Neuronal stem cell (in vitro differentiated cells): ENCODE measurements at regions not wholly inside any gene's neighbourhood (a gene's known extent, or its start where the extent isn't known, plus 50 kb on each side); places are given as distances from the start of the nearest gene placed in this dataset.

Source experiments
- DNase-seq: peaks from one replicate; pipeline ENCODE4 v3.0.0-alpha.2; 2013; ENCODE audit warnings: low spot score
- H2AFZ ChIP-seq: one replicate; pipeline ENCODE4 v1.6.1; 2013; ENCODE audit warnings: mild to moderate bottlenecking, low read length, inconsistent platforms
- H2AK5ac ChIP-seq: 2 replicates; pipeline ENCODE4 v1.6.1; 2013; ENCODE audit warnings: low read depth, mild to moderate bottlenecking, inconsistent platforms, low read length, moderate library complexity, mixed read lengths
- H2BK120ac ChIP-seq: 2 replicates; pipeline ENCODE4 v1.6.1; 2013; ENCODE audit warnings: low read depth, mild to moderate bottlenecking, inconsistent platforms, low read length, moderate library complexity, mixed read lengths
- H2BK12ac ChIP-seq: one replicate; pipeline ENCODE4 v1.6.1; 2013; ENCODE audit warnings: low read length, inconsistent platforms
- H2BK15ac ChIP-seq: 2 replicates; pipeline ENCODE4 v1.6.1; 2013; ENCODE audit warnings: mild to moderate bottlenecking, low read length, inconsistent platforms, mixed read lengths
- H2BK5ac ChIP-seq: one replicate; pipeline ENCODE4 v1.6.1; 2013; ENCODE audit warnings: inconsistent platforms, mild to moderate bottlenecking, low read length, moderate library complexity
- H3K14ac ChIP-seq: one replicate; pipeline ENCODE4 v1.6.1; 2013; ENCODE audit warnings: low read length, inconsistent platforms
- H3K18ac ChIP-seq: 2 replicates; pipeline ENCODE4 v1.6.1; 2013; ENCODE audit warnings: low read length, inconsistent platforms
- H3K23ac ChIP-seq: 2 replicates; pipeline ENCODE4 v1.6.1; 2013; ENCODE audit warnings: low read depth, mild to moderate bottlenecking, mixed read lengths, low read length, inconsistent platforms; ENCODE audit not compliant: poor library complexity
- H3K27ac ChIP-seq: replicated peaks from 3 replicates; pipeline ENCODE4 v1.5.1; 2013; ENCODE audit warnings: low read length, inconsistent platforms
- H3K27me3 ChIP-seq, 3 experiments: 2 replicates each; pipeline ENCODE4 v1.6.1; 2013; ENCODE audit warnings: low read length in 3 of 3, mild to moderate bottlenecking in 2 of 3, inconsistent platforms in 1 of 3, low read depth in 1 of 3, mixed read lengths in 1 of 3, moderate library complexity in 1 of 3; ENCODE audit not compliant: control insufficient read depth in 3 of 3, insufficient read depth in 3 of 3
- H3K36me3 ChIP-seq, 2 donors: replicated peaks in 1 of 2; 2 replicates each; pipeline ENCODE4 v1.6.1; 2013; ENCODE audit warnings: low read length in 2 of 2; ENCODE audit not compliant: control insufficient read depth in 2 of 2, insufficient read depth in 2 of 2
- H3K4ac ChIP-seq: 2 replicates; pipeline ENCODE4 v1.6.1; 2013; ENCODE audit warnings: inconsistent platforms, mild to moderate bottlenecking, low read length, moderate library complexity
- H3K4me1 ChIP-seq, 2 donors: 1 replicate in 1 of 2; 2 replicates in 1 of 2; pipeline ENCODE4 v1.6.1; 2013; ENCODE audit warnings: low read length in 2 of 2, low read depth in 1 of 2; ENCODE audit not compliant: control insufficient read depth in 2 of 2, insufficient read depth in 1 of 2
- H3K4me2 ChIP-seq: one replicate; pipeline ENCODE4 v1.6.1; 2013; ENCODE audit warnings: mild to moderate bottlenecking, low read length, inconsistent platforms; ENCODE audit not compliant: insufficient read depth, poor library complexity, severe bottlenecking
- H3K4me3 ChIP-seq, 2 donors: 2 replicates each; pipeline ENCODE4 v1.5.1; 2013; ENCODE audit warnings: low read length in 2 of 2, mild to moderate bottlenecking in 2 of 2, inconsistent platforms in 1 of 2, moderate library complexity in 1 of 2
- H3K79me1 ChIP-seq: one replicate; pipeline ENCODE4 v1.6.1; 2013; ENCODE audit warnings: low read depth, mild to moderate bottlenecking, inconsistent platforms, low read length, moderate library complexity
- H3K9ac ChIP-seq: one replicate; pipeline ENCODE4 v1.6.1; 2013; ENCODE audit warnings: mild to moderate bottlenecking, low read depth, low read length, inconsistent platforms; ENCODE audit not compliant: poor library complexity
- H3K9me3 ChIP-seq, 2 donors: replicated peaks in 1 of 2; 2 replicates each; pipeline versions ENCODE3 to v1.6.1; 2013; ENCODE audit warnings: low read length in 2 of 2, mild to moderate bottlenecking in 2 of 2, inconsistent platforms in 1 of 2, low read depth in 1 of 2, mixed read lengths in 1 of 2, moderate library complexity in 1 of 2; ENCODE audit not compliant: control insufficient read depth in 2 of 2, insufficient read depth in 1 of 2
- H4K8ac ChIP-seq: one replicate; pipeline ENCODE4 v1.6.1; 2013; ENCODE audit warnings: low read depth, mild to moderate bottlenecking, inconsistent platforms, low read length, moderate library complexity
- H4K91ac ChIP-seq: one replicate; pipeline ENCODE4 v1.6.1; 2013; ENCODE audit warnings: low read length, low read depth, mild to moderate bottlenecking, inconsistent platforms; ENCODE audit not compliant: poor library complexity
- WGBS, 2 donors: extraction: QIAGEN DNeasy Blood & Tissue Kit; methylation state at CpG; one replicate each; pipeline ENCODE4 v1.1.7; 2013; ENCODE audit warnings: missing lambda C conversion rate in 2 of 2, mixed read lengths in 1 of 2; ENCODE audit not compliant: insufficient read length in 2 of 2, insufficient replicate concordance in 1 of 2; ENCODE audit errors: extremely low coverage in 2 of 2; 5-methylcytosine and 5-hydroxymethylcytosine counted together

GRCh38 chr17:72349491-72349995 lies 228.7 kb downstream of the SOX9 start:
- Histone ChIP-seq H3K27me3 (no peaks in the 10 kb centered on the region), H3K4me2 (no peak overlapping the region), H2BK12ac (no peak overlapping the region), H3K9me3 (peaks cover 0 to 2% of the 10 kb centered on the region in 2 donors), H3K4ac (no peak overlapping the region), H3K23ac (no peak overlapping the region), H2AK5ac (peak overlapping the region; percentile 38), H2BK5ac (no peak overlapping the region), H3K4me3 (no peak overlapping the region), H3K9ac (no peak overlapping the region), H3K79me1 (no peaks in the 10 kb centered on the region), H2BK15ac (peak overlapping the region; percentile 50), H3K18ac (no peak overlapping the region), H4K8ac (no peak overlapping the region), H3K4me1 (peaks cover 0 to 6% of the 10 kb centered on the region in 2 donors), H3K14ac (no peak overlapping the region), H3K36me3 (no peaks in the 10 kb centered on the region), H2AFZ (no peak overlapping the region), H2BK120ac (peak overlapping the region; percentile 27), H3K27ac (no peak overlapping the region), H4K91ac (no peak overlapping the region)
- no peak for DNase-seq
- WGBS, 2 donors = no CpG with 5 or more reads among the region's 13 CpGs

GRCh38 chr17:72350073-72350472 lies 229.3 kb downstream of the SOX9 start:
- WGBS, 2 donors = no CpG with 5 or more reads among the region's 3 CpGs

GRCh38 chr17:72351365-72351764 lies 230.5 kb downstream of the SOX9 start:
- Histone ChIP-seq H3K36me3 (no peaks in the 10 kb centered on the region), H3K18ac (no peak overlapping the region), H2BK15ac (no peak overlapping the region), H3K9ac (no peak overlapping the region), H3K4ac (no peak overlapping the region), H2BK120ac (no peak overlapping the region), H2AFZ (no peak overlapping the region), H2BK5ac (no peak overlapping the region), H3K9me3 (peaks cover 0 to 2% of the 10 kb centered on the region in 2 donors), H2AK5ac (peak overlapping the region; percentile 67), H3K4me2 (no peak overlapping the region), H3K4me1 (peaks cover 0 to 6% of the 10 kb centered on the region in 2 donors), H3K4me3 (no peak overlapping the region), H2BK12ac (no peak overlapping the region), H4K91ac (no peak overlapping the region), H3K27ac (no peak overlapping the region), H3K23ac (no peak overlapping the region), H3K14ac (no peak overlapping the region), H3K27me3 (no peaks in the 10 kb centered on the region), H4K8ac (no peak overlapping the region), H3K79me1 (no peaks in the 10 kb centered on the region)
- no peak for DNase-seq
- no CpG with 5 or more reads among the region's 6 CpGs for WGBS, 2 donors

More at GRCh38 chr17:72350073-72350472, 229.3 kb downstream of the SOX9 start:
- H2AFZ ChIP-seq = no peak overlapping the region
- H3K4me2 ChIP-seq = no peak overlapping the region
- peak overlapping the region; percentile 21 for H3K18ac ChIP-seq
- H3K4me1 ChIP-seq = peaks cover 0 to 6% of the 10 kb centered on the region in 2 donors
- no peak overlapping the region for H3K27ac ChIP-seq
- no peaks in the 10 kb centered on the region for H3K79me1 ChIP-seq
- no peak overlapping the region for H2BK5ac ChIP-seq
- peaks cover 0 to 2% of the 10 kb centered on the region in 2 donors for H3K9me3 ChIP-seq
- H3K27me3 ChIP-seq = no peaks in the 10 kb centered on the region
- no peak overlapping the region for H3K4me3 ChIP-seq
- no peak for DNase-seq
- no peak overlapping the region for H3K9ac ChIP-seq
- H4K8ac ChIP-seq = no peak overlapping the region
- H2BK15ac ChIP-seq = peak overlapping the region; percentile 50
- H3K36me3 ChIP-seq = no peaks in the 10 kb centered on the region
- H2BK120ac ChIP-seq = no peak overlapping the region
- H2AK5ac ChIP-seq = no peak overlapping the region
- H2BK12ac ChIP-seq = no peak overlapping the region
- H3K14ac ChIP-seq = no peak overlapping the region
- no peak overlapping the region for H3K4ac ChIP-seq
- H3K23ac ChIP-seq = no peak overlapping the region
- no peak overlapping the region for H4K91ac ChIP-seq

GRCh38 chr17:72351884-72352346 lies 231.1 kb downstream of the SOX9 start:
- H3K4me2 ChIP-seq = no peak overlapping the region
- H3K9me3 ChIP-seq = peaks cover 0 to 2% of the 10 kb centered on the region in 2 donors
- H3K4ac ChIP-seq = no peak overlapping the region
- no CpG with 5 or more reads among the region's 21 CpGs for WGBS, 2 donors
- H2AK5ac ChIP-seq = peak overlapping the region; percentile 67
- H4K8ac ChIP-seq = no peak overlapping the region
- peak overlapping the region; percentile 35 for H2AFZ ChIP-seq
- H3K4me3 ChIP-seq = no peak overlapping the region
- no peaks in the 10 kb centered on the region for H3K27me3 ChIP-seq
- H2BK12ac ChIP-seq = no peak overlapping the region
- H3K4me1 ChIP-seq = peaks cover 0 to 6% of the 10 kb centered on the region in 2 donors
- no peak overlapping the region for H2BK120ac ChIP-seq
- no peak overlapping the region for H3K9ac ChIP-seq
- no peak overlapping the region for H3K27ac ChIP-seq
- H3K14ac ChIP-seq = peak overlapping the region; percentile 76
- peak overlapping the region; percentile 90 for H3K18ac ChIP-seq
- H3K79me1 ChIP-seq = no peaks in the 10 kb centered on the region
- H3K36me3 ChIP-seq = no peaks in the 10 kb centered on the region
- H2BK5ac ChIP-seq = peak overlapping the region; percentile 17
- no peak overlapping the region for H4K91ac ChIP-seq
- no peak overlapping the region for H2BK15ac ChIP-seq
- no peak overlapping the region for H3K23ac ChIP-seq
- DNase-seq = no peak
